ENCODE measurements at regions not wholly inside any gene's neighbourhood (a gene's known extent, or its start where the extent isn't known, plus 50 kb on each side); places are given as distances from the start of the nearest gene placed in this dataset.

GRCh38 chr1:58430421-58431275 is 115.9 kb downstream of the OMA1 start:
- Histone ChIP-seq H3K36me3 (no peaks in the 10 kb centered on the region), H3K4me1 (replicated peaks) (peaks cover 19% of the 10 kb centered on the region), H3K27me3 (replicated peaks) (no peaks in the 10 kb centered on the region), H3K27ac (no peak overlapping the region), H3K4me3 (no peak overlapping the region), H3K9me3 (replicated peaks) (no peaks in the 10 kb centered on the region)
- DNase-seq (ENCODE audit: low read depth in 1 of 2, low spot score in 2 of 2): no peak

- H3K4me1 ChIP-seq (replicated peaks): no peaks in the 10 kb centered on the region
- H3K27ac ChIP-seq: no peak overlapping the region
- no peaks in the 10 kb centered on the region for H3K27me3 ChIP-seq (replicated peaks)
- DNase-seq (ENCODE audit: low read depth in 1 of 2, low spot score in 2 of 2): no peak
- H3K36me3 ChIP-seq: no peaks in the 10 kb centered on the region
- H3K4me3 ChIP-seq: no peak overlapping the region
- H3K9me3 ChIP-seq (replicated peaks): no peaks in the 10 kb centered on the region
Measured at GRCh38 chr1:58426918-58427317, 119.6 kb downstream of the OMA1 start.

- DNase-seq (ENCODE audit: low read depth in 1 of 2, low spot score in 2 of 2): no peak
- Histone ChIP-seq H3K27me3 (replicated peaks) (no peaks in the 10 kb centered on the region), H3K4me1 (replicated peaks) (no peaks in the 10 kb centered on the region), H3K36me3 (no peaks in the 10 kb centered on the region), H3K4me3 (no peak overlapping the region), H3K9me3 (replicated peaks) (no peaks in the 10 kb centered on the region), H3K27ac (no peak overlapping the region)
Measured at GRCh38 chr1:58422436-58422835, 124.1 kb downstream of the OMA1 start.

GRCh38 chr1:58418283-58419228 is 128.0 kb downstream of the OMA1 start:
- no peak for DNase-seq (ENCODE audit: low read depth in 1 of 2, low spot score in 2 of 2)
- no peak overlapping the region for H3K4me3 ChIP-seq
- H3K36me3 ChIP-seq: no peaks in the 10 kb centered on the region
- H3K9me3 ChIP-seq (replicated peaks): no peaks in the 10 kb centered on the region
- H3K27ac ChIP-seq: no peak overlapping the region
- H3K4me1 ChIP-seq (replicated peaks): no peaks in the 10 kb centered on the region
- no peaks in the 10 kb centered on the region for H3K27me3 ChIP-seq (replicated peaks)

- H3K9me3 ChIP-seq (replicated peaks): no peaks in the 10 kb centered on the region
- H3K27me3 ChIP-seq (replicated peaks): no peaks in the 10 kb centered on the region
- peak; percentile 49 to 71 for DNase-seq (ENCODE audit: low read depth in 1 of 2, low spot score in 2 of 2)
- no peaks in the 10 kb centered on the region for H3K36me3 ChIP-seq
- peak overlapping the region; percentile 70 for H3K27ac ChIP-seq
- H3K4me3 ChIP-seq: no peak overlapping the region
- peaks cover 19% of the 10 kb centered on the region for H3K4me1 ChIP-seq (replicated peaks)
Measured at GRCh38 chr1:58412071-58412580, 134.4 kb downstream of the OMA1 start.

- no peak overlapping the region for H3K27ac ChIP-seq
- DNase-seq (ENCODE audit: low read depth in 1 of 2, low spot score in 2 of 2): no peak
- peaks cover 19% of the 10 kb centered on the region for H3K4me1 ChIP-seq (replicated peaks)
- H3K36me3 ChIP-seq: no peaks in the 10 kb centered on the region
- H3K27me3 ChIP-seq (replicated peaks): no peaks in the 10 kb centered on the region
- H3K4me3 ChIP-seq: no peak overlapping the region
- no peaks in the 10 kb centered on the region for H3K9me3 ChIP-seq (replicated peaks)
Measured at GRCh38 chr1:58409890-58410289, 136.6 kb downstream of the OMA1 start.

GRCh38 chr1:58409336-58409735 is 137.2 kb downstream of the OMA1 start:
- Histone ChIP-seq H3K4me3 (no peak overlapping the region), H3K27me3 (replicated peaks) (no peaks in the 10 kb centered on the region), H3K9me3 (replicated peaks) (no peaks in the 10 kb centered on the region), H3K4me1 (replicated peaks) (peaks cover 19% of the 10 kb centered on the region), H3K27ac (no peak overlapping the region), H3K36me3 (no peaks in the 10 kb centered on the region)
- DNase-seq (ENCODE audit: low read depth in 1 of 2, low spot score in 2 of 2): no peak

- no peak overlapping the region for H3K4me3 ChIP-seq
- peaks cover 13% of the 10 kb centered on the region for H3K4me1 ChIP-seq (replicated peaks)
- no peak overlapping the region for H3K27ac ChIP-seq
- no peaks in the 10 kb centered on the region for H3K9me3 ChIP-seq (replicated peaks)
- no peaks in the 10 kb centered on the region for H3K36me3 ChIP-seq
- H3K27me3 ChIP-seq (replicated peaks): no peaks in the 10 kb centered on the region; the same call in 1 of the 2 replicates
- DNase-seq (ENCODE audit: low read depth in 1 of 2, low spot score in 2 of 2): no peak
Measured at GRCh38 chr1:58406301-58407071, 140.0 kb downstream of the OMA1 start.

GRCh38 chr1:58405660-58406059 is 140.9 kb downstream of the OMA1 start:
- Histone ChIP-seq H3K27ac (no peak overlapping the region), H3K27me3 (replicated peaks) (no peaks in the 10 kb centered on the region; the same call in 1 of the 2 replicates), H3K9me3 (replicated peaks) (no peaks in the 10 kb centered on the region), H3K36me3 (no peaks in the 10 kb centered on the region), H3K4me3 (no peak overlapping the region), H3K4me1 (replicated peaks) (peaks cover 10% of the 10 kb centered on the region)
- no peak for DNase-seq (ENCODE audit: low read depth in 1 of 2, low spot score in 2 of 2)

GRCh38 chr1:58403894-58404293 is 142.6 kb downstream of the OMA1 start:
- H3K36me3 ChIP-seq: no peaks in the 10 kb centered on the region
- no peak overlapping the region for H3K4me3 ChIP-seq
- peaks cover 10% of the 10 kb centered on the region for H3K4me1 ChIP-seq (replicated peaks)
- no peak for DNase-seq (ENCODE audit: low read depth in 1 of 2, low spot score in 2 of 2)
- H3K9me3 ChIP-seq (replicated peaks): no peaks in the 10 kb centered on the region
- H3K27me3 ChIP-seq (replicated peaks): no peaks in the 10 kb centered on the region; the same call in 1 of the 2 replicates
- no peak overlapping the region for H3K27ac ChIP-seq

- Histone ChIP-seq H3K27me3 (replicated peaks) (no peaks in the 10 kb centered on the region; the same call in 1 of the 2 replicates), H3K4me3 (no peak overlapping the region), H3K27ac (no peak overlapping the region), H3K4me1 (replicated peaks) (peaks cover 14% of the 10 kb centered on the region), H3K9me3 (replicated peaks) (no peaks in the 10 kb centered on the region), H3K36me3 (no peaks in the 10 kb centered on the region)
- DNase-seq (ENCODE audit: low read depth in 1 of 2, low spot score in 2 of 2): peak in 1 of 2 experiments; percentile 9
Measured at GRCh38 chr1:58402444-58402843, 144.1 kb downstream of the OMA1 start.

- Histone ChIP-seq H3K36me3 (no peaks in the 10 kb centered on the region), H3K27ac (no peak overlapping the region), H3K4me1 (replicated peaks) (peaks cover 18% of the 10 kb centered on the region), H3K9me3 (replicated peaks) (no peaks in the 10 kb centered on the region), H3K27me3 (replicated peaks) (no peaks in the 10 kb centered on the region; the same call in 1 of the 2 replicates), H3K4me3 (no peak overlapping the region)
- no peak for DNase-seq (ENCODE audit: low read depth in 1 of 2, low spot score in 2 of 2)
Measured at GRCh38 chr1:58401991-58402390, 144.5 kb downstream of the OMA1 start.

- Histone ChIP-seq H3K27ac (no peak overlapping the region), H3K4me1 (replicated peaks) (peaks cover 44% of the 10 kb centered on the region), H3K4me3 (no peak overlapping the region), H3K27me3 (replicated peaks) (no peaks in the 10 kb centered on the region; the same call in 1 of the 2 replicates), H3K36me3 (no peaks in the 10 kb centered on the region), H3K9me3 (replicated peaks) (no peaks in the 10 kb centered on the region)
- no peak for DNase-seq (ENCODE audit: low read depth in 1 of 2, low spot score in 2 of 2)
Measured at GRCh38 chr1:58399176-58399575, 147.3 kb downstream of the OMA1 start.

Data from SJSA1 (cell line).